EH (cell line): ENCODE measurements at regions not wholly inside any gene's neighbourhood (a gene's known extent, or its start where the extent isn't known, plus 50 kb on each side); places are given as distances from the start of the nearest gene placed in this dataset.
"Not testable (repeated sequence)": the region's sequence is repeated elsewhere in the genome, so short reads cannot be mapped to it uniquely, and the experiment has no call there.

Experiments used
- DNase-seq: peaks from one replicate; pipeline ENCODE4 v3.0.0-alpha.2; 2015; ENCODE audit warnings: low read depth

DNA sequence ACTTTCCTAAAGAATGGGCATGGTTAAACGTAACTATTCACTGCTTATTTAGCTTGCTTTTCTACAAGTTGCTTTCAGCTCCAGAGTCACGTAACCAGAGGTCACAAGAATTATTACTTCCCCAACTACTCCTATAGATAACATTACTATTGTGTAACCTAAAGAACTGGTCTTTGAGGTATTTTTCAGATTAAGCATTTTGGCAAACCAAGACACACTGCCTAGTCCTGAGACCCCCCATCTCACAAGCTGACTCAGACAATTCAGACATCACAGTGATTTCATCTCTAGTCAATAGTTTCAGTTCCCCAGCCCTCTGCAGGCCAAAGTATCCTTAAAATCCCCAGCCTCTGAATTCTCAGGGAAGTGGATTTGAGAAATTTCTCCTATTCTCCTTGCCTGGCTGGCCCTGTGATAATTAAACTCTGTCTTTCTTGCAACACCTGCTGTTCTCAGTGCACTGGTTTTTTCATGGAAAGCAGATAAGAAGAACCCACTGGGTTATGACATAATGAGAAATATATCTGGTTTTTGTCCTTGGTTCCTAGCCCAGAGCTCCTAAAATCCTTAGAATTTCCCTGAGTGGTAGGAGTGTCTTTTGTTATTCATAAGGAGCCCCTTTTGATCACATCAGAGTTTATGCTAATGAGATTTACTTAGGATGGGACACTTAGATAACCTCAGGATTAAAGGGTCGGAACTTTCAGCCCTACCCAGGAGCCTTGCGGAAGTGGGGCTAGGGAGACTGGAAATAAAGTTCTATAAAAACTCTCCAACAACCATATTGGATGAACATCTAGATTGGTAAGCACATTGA lies 1310.8 kb upstream of the CHAC2 start:
- no peak for DNase-seq

DNA sequence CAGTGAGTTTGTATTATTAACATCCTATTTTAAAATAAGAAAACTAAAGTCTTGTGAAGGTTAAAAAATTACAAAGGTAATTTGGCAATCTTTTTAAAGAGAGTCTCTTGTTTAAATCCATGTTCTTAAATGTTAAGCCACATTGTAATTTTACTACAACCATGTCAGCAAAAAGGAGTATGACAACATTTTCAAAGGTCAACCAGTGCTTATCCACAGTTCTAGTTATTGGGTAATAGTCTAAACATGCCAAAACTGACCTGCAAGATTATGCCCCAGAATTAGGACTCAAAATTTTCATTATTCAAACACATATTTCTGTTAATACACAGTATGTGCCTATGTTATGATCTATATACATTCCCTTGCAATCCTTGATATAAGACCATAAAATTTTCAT lies 1312.6 kb upstream of the CHAC2 start:
- DNase-seq = no peak

DNA sequence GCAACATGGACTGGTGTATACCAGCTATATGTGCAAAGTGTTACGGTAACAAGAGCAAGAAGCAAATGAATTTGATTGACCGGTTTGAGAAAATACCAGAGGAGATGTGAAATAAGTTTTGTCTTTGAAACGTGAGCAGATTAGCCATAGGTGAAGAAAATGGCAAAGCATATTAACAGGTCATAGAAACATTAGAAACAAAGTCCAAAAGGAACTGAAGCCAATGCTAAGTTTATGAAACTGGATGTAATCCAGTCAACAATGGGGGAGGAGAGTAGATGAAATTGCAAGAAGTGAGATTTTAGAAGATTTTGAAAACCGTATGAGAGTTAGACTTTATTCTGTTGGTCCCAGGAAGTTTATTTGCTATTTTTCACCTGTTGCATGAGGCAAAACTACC lies 1315.4 kb upstream of the CHAC2 start:
- no peak for DNase-seq

DNA sequence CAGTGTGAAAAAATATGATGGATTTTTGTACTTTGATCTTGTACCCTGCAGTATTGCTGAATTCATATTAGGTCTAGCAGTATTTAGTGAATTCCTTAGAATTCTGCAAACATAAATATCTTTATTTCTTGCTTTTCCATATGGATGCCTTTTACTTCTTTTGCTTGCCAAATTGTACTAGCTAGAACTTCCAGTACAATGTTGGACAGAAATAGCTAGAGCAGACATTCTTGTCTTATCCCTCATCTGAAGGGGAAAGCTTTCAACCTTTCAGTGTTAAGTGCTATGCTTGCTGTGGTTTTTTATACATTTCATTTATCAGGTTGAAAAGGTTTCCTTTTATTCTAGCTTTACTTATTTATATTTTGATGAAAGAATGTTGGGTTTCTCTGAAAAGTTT lies 1321.9 kb upstream of the CHAC2 start:
- DNase-seq = no peak

DNA sequence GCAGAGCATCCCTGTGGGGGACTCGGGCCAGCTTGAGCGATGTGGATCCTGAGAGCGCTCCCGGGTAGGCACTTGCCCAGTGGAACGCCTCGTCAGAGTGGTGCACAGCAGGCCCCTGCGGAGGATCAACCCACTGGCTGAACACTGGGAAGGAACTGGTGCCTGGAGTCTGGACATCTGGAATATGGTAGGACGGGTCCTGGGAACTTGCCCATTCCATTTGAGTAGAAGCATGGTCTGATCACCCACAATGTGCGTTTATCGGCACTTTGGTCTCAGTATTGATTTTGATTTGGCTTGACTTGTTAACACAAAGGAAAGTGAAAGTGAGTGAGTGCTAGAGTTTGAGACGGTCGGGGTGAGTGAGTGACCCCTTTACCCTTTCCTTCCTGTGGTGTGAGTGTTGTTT lies 1336.2 kb upstream of the CHAC2 start:
- no peak for DNase-seq

DNA sequence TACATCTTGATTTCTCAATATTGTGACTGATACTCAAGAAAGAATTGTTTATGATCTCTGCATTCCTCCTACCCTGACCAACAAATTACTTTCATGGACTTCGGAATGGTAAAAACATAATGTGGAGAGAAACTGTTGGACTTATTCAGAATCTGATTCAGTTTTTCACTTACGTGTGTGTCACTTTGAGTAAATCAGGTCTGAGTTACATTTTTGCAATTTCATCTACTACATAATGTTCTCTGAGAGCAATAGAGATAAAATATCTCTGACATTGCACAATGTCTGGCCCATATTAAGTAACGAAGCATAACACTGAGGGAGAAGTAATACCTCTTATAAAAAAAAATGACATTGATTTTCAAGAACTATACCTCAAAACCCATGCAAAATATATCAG lies 1337.9 kb upstream of the CHAC2 start:
- DNase-seq = no peak

DNA sequence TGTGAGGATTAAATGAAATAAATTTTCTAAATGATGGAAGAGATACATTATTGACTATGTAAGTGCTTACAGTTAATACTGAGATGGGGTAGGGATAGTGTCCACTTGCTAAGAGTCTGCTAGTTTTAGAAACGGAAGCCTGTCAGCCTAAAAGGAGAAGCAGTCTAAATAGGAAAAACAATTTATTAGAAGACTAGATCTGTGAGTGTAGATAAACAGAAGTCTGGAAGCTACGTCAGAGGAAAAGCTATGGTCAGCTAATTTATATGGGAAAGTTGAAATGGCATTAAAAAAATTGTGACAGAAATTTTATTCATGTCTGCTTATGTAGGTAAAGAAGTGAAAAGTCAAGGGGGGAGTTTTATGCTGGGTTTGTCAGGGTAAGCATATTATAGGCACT lies 1338.4 kb upstream of the CHAC2 start:
- DNase-seq = no peak

DNA sequence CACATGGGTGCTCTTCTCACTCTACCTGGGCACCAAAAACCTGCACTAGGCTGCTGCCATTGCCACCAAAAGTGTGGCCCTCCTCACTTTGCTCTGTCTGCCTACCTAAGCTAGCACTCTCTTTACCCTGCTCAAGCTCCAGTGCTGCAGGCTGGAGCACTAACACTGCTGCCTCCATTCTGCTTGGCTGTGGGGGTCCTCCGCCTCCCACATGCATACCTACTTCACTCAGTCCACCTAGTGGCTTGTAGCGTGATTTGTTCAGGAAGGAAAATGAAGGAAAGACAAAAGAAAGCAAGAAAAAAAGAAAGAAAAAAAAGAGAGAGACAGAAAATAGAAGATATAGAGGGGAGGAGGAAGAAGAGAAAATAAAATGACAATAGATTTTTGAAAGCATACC lies 1339.4 kb upstream of the CHAC2 start:
- no peak for DNase-seq

DNA sequence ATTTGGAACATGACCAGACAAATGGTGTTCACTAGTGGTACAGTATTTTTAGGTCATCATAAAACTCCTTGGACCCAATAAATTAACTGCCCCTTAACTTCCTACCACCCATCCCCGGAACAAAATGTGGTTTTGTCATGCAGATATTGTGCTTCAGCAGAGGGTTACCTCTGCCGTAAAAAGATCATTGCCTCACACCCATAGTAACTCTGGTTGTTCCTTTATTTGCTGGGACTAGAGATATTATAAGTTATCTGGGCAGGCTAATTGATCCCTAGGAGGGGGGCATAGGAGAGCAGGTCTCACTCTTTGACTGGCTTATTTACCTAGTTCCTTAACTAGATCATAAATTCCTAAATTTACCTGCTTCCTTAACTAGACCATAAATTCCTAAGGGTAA lies 1343.9 kb upstream of the CHAC2 start:
- no peak for DNase-seq

DNA sequence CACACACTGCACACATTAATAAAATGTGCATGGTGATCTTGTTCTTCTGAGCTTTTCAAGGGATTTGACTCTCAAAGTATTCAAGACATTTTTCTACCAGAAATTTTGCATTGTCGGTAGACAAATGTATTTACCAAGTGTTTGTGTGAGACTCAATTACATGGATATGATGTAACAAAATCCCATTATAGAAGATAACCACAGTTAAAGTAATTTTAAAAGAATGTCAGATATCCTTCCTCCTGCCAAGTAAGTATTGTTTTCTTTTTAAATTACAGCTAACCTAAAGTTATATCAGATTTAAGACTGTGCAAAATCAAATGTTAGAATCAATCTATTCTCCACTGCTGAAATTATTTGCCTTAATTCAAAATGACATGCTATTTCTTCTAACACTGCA lies 1344.5 kb upstream of the CHAC2 start:
- DNase-seq = no peak

DNA sequence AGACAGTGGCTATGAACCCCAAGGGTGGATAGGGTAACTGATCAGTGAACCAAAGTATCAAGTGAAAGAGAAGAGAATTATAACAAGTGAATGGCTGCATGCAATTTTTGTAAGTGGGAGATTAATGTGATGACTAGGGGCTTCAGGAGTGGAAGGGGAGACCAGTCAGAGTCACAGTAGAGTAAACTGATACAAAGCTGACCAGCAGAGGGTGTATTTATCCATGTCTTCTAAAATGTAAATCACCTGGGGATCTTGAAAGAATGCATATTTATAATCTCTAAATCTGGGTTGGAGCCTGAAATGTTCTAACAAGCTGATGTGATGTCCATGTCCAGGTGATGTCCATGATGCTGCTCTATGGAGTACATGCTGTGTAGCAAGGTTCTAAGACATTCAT lies 1351.3 kb upstream of the CHAC2 start:
- no peak for DNase-seq

DNA sequence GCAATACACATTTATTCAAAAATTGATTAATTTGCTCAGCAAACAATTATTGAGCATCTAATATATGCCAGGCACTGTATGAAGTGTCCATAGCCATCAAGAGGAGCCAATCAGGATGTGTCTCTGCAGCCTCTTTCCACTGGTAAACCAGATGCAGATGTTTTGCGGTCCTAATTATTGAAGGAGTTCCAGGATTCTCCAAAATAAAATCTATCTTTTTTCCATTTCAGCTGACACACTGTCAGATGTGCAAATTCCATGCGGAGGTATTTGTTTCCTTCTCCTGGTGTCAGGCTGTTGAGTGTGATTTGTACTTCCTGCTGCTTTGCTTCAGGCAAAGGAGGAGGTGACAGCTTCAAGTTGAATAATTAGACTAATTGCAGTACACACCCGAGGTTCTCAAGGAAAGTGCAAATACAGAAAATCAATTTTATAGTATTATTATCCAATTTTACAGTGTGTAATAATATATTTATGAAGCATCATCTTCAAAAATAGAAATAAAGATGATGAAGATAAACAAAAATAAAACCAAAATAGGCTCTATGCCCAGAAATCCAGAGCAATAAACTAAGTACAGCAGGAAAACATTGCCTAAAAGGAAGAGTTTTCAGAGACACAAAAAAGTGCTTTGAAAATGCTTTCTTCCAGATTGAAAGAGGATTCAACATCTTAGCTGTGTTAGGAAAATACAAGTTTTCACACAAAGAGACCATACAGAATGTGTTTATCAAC lies 1352.9 kb upstream of the CHAC2 start:
- DNase-seq = no peak

DNA sequence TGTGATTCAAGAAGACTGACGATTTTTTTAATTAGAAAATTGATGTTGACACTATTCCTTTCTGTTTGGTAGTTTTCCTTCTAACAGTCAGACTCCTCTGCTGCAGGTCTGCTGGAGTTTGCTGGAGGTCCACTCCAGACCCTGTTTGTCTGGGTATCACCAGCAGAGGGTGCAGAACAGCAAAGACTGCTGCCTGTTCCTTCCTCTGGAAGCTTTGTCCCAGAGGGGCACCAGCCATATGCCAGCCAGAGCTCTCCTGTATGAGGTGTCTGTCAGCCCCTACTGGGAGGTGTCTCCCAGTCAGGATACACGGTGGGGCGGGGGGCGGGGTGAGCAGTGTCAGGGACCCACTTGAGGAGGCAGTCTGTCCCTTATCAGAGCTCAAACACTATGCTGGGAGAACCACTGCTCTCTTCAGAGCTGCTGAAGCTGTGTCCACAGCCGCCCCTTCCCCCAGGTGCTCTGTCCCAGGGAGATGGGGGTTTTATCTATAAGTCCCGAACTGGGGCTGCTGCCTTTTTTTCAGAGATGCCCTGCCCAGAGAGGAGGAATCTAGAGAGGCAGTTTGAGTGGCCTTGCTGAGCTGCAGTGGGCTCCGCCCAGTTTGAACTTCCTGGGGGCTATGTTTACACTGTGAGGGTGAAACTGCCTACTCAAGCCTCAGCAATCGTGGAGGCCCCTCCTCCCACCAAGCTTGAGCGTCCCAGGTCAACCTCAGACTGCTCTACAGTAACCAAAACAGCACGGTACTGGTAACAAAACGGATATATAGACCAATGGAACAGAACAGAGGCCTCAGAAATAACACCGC lies 1358.1 kb upstream of the CHAC2 start:
- DNase-seq = not testable (repeated sequence)

DNA sequence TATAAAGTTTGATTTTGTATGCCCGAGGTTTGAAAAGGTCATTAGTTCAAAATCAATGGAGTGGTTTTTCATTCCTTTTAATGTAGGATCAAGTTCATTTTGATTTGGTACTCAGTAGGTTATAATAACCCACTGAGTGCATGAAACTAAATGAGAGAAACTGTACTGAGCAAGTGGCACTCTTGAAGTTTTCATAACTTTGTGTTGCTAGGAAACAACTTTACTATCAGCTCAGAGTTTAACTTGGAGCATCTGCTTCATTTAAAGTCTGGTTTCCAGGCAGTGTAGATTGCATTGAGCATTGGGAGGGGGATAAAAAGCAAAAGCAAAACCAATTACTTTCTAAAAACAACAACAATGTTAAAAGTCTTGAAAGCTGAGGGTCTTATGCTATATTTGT lies 1361.6 kb upstream of the CHAC2 start:
- no peak for DNase-seq

DNA sequence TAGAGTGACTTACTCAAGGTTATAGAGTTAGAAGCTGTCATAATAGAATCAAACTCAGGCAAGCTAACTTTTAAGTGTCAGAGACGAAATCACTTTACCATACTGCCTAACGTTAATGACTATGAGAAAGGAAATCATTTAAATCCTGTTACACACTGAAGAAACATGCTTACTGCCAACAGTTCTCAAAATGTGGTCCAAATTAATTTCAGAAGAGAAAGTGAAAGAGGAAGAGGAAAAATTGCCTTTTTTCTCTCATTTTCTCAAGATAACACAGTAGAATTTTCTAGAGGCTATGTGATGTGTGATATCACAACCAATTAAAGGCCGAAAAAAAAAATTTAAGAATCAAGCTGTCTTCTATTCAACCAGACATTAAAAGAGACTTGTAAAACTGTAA lies 1362.7 kb upstream of the CHAC2 start:
- DNase-seq = no peak

DNA sequence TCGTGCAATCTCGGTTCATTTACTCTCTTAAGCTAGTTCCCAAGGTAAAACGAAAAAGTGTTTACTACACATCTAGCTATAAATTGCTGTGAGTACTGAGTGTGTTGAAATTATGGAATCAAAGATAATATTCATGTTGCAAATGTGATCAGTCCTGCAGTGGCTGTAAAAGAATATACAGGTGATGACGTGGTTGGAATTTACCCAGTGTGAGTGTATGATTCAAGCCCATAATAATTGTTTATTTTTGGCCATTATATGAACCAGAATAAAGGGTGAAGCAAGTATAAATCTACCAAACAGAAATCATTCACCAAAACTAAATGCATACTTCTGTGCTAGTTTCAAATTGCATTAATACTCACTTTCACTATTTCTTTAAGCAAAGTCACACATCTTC lies 1363.6 kb upstream of the CHAC2 start:
- DNase-seq = no peak

DNA sequence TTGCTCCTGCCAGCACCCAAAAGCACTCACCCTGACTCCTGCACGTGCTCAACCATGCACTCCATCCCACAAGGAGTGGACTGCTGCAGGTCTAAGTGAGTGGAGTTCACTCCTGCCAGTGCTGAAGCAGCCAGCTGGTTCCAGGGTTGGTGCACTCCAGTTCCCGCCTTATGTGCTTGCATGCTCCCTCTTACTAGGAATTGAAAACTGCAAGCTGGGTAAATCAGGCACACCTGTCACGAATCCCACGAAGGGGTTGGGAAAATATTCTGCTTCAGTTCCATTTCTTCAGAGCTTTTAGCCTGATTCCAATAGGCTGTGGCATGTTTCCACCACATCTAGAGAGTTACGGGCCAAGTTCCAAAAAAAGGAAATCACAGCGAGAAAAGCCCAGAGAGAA lies 1365.5 kb upstream of the CHAC2 start:
- DNase-seq = no peak

DNA sequence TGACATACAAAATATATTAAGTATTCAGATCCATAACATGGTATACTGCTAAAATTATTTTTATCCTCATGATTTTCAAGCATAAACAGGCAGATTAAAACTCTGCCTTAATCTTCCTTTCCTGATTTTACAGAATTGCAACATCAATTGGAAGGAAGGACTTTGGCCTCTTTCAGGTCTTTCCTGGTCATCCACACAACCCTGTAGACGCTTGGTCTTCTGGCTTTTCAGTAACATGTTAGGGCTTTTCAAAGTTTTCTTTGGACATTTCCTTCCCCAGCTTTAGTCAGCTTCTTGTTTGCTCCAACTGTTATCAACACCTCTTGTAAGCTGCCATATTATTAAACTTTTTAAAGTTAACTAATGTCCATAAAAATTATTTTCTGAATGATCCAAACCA lies 1364.9 kb upstream of the NRXN1 start:
- DNase-seq = no peak

DNA sequence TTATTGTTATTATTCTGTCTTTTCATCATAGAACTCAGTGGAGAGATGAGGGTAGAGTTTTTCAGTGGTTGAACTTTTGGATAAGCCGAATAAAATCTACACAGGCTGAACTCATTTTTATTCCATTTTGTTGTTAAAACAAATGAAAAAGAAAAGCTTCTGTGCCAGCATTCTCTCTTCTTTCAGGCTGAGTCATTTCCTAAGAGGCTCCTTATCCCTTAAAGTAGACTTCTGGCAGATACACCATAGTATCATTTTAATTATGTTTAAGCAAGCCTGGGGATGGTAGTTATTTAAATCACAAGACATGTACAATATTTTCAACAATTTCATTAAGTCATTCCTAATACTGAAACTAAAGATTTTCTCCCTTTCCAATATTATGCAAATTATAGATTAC lies 1364.0 kb upstream of the NRXN1 start:
- DNase-seq = no peak

DNA sequence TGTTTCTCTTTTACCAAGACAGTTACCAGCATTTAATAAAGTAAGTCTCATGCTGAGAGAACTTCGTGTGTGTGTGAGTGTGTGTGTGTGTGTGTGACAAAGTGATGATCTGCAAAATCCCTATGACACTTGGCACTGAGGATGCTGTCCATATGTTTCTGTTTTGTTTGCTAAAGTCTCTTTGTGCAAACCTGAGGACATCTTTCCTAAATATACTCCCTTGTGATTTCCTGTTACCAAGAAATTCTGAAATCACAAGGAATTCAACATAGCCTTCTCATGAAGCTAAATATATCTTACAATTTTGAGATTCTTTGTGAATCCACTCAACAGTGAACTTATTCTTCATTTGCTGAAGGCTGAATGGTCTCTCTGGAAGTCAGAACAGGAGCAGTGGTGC lies 1359.7 kb upstream of the NRXN1 start:
- DNase-seq = no peak

DNA sequence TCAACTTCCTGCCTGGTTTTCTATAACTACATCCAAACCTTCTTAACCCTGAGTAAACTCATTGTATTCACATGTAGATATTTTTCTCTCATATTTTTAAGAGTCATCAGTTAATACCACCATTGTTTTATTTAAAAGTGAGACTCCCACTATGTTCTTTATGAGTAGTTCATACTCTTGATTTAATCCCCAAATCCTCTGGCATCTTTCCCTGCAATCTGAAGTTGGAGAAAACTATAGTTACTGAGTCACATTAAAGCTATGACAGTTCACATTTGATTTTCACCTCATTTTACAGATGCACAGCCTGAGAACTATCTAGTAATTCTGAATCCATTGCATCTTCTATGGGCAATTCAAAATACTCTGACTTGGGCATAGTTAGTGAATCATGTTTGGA lies 1358.7 kb upstream of the NRXN1 start:
- DNase-seq = no peak

DNA sequence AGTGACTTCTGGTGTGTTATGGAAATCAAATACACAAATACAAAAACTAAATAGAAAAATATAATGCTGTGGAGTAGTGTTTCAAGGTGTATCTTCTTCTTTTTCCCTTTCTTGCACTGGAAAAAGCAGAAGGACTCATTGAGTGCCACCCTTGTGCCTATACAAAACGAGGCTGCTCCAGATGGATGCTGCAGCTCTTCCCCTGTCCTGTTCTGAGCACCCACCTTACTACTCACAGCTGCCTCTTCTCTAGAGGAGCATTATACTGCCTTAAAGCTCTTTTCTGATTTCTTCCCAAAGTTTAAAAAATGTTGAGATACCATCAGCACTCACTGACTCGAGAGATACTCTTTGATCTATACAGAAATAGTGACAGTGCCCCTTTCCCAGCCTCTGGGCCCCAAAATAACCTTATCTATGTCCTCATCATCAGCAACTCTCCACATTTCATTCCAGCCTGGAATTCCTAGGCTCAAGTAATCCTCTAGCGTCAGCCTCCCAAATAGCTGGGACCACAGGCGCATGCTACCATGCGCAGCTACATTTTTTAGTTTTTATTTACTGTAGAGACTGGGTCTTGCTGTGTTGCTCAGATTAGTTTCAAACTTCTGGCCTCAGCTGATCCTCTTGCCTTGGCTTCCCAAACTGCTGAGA lies 1356.1 kb upstream of the NRXN1 start:
- DNase-seq = no peak
